Loucy (cell line): ENCODE measurements at regions not wholly inside any gene's neighbourhood (a gene's known extent, or its start where the extent isn't known, plus 50 kb on each side); places are given as distances from the start of the nearest gene placed in this dataset.
"Not testable (repeated sequence)": the region's sequence is repeated elsewhere in the genome, so short reads cannot be mapped to it uniquely, and the experiment has no call there.

ENCODE experiments used
- H2AFZ ChIP-seq: fragments of 200-600 bp; sonication (generic); 2 replicates; pipeline ENCODE4 v1.6.0; 2016; ENCODE audit warnings: antibody characterized with exemption, mild to moderate bottlenecking, low read length, moderate library complexity
- H3F3A ChIP-seq: fragments of 200-600 bp; 2 replicates; pipeline ENCODE4 v1.6.0; 2016; ENCODE audit warnings: antibody characterized with exemption, low read depth, mild to moderate bottlenecking
- H3K27me3 ChIP-seq: fragments of 200-600 bp; sonication (generic); 2 replicates; pipeline ENCODE4 v1.6.1; 2014; ENCODE audit warnings: low read length, mild to moderate bottlenecking; ENCODE audit not compliant: insufficient read depth, poor library complexity, severe bottlenecking
- H3K36me3 ChIP-seq: fragments of 200-600 bp; sonication (generic); 2 replicates; pipeline ENCODE4 v1.6.1; 2016; ENCODE audit warnings: low read length; ENCODE audit not compliant: insufficient read depth
- H3K4me1 ChIP-seq: fragments of 200-600 bp; sonication (generic); 2 replicates; pipeline ENCODE4 v1.5.1; 2014; ENCODE audit warnings: low read length, mild to moderate bottlenecking; ENCODE audit not compliant: insufficient read depth, poor library complexity, severe bottlenecking
- H3K4me2 ChIP-seq: fragments of 200-600 bp; sonication (generic); 2 replicates; pipeline ENCODE4 v1.6.0; 2014; ENCODE audit warnings: antibody characterized with exemption, low read length, low read depth, mild to moderate bottlenecking; ENCODE audit not compliant: poor library complexity, severe bottlenecking
- H3K4me3 ChIP-seq: fragments of 200-600 bp; sonication (generic); 2 replicates; pipeline ENCODE4 v1.5.1; 2014; ENCODE audit warnings: low read length, mild to moderate bottlenecking, mixed read lengths; ENCODE audit not compliant: poor library complexity, severe bottlenecking
- H3K79me2 ChIP-seq: fragments of 200-600 bp; sonication (generic); 2 replicates; pipeline ENCODE4 v1.6.1; 2014; ENCODE audit warnings: low read length; ENCODE audit not compliant: insufficient read depth
- H3K9ac ChIP-seq: fragments of 200-600 bp; sonication (generic); 2 replicates; pipeline ENCODE4 v1.6.0; 2014; ENCODE audit warnings: mild to moderate bottlenecking, low read depth, low read length, moderate library complexity; ENCODE audit not compliant: poor library complexity, severe bottlenecking
- H3K9me2 ChIP-seq: fragments of 200-600 bp; sonication (generic); replicated peaks from 2 replicates; pipeline ENCODE4 v1.6.1; 2016; ENCODE audit warnings: low read depth, low read length, mixed read lengths
- H3K9me3 ChIP-seq: fragments of 200-600 bp; sonication (generic); 2 replicates; pipeline ENCODE4 v1.6.1; 2014; ENCODE audit warnings: mild to moderate bottlenecking, antibody characterized with exemption, low read length, low read depth; ENCODE audit not compliant: insufficient read depth
- H4K20me1 ChIP-seq: fragments of 200-600 bp; sonication (generic); 2 replicates; pipeline ENCODE4 v1.6.0; 2014; ENCODE audit warnings: antibody characterized with exemption, low read length, mild to moderate bottlenecking; ENCODE audit not compliant: insufficient read depth, poor library complexity, severe bottlenecking
- CTCF ChIP-seq: fragments of 200-600 bp; sonication (generic); conservative IDR thresholded peaks from 2 replicates; pipeline ENCODE4 v1.5.1; 2014; ENCODE audit warnings: mild to moderate bottlenecking, antibody characterized with exemption, low read length
- EZH2phosphoT487 ChIP-seq: fragments of 200-600 bp; IDR thresholded peaks from 2 replicates; pipeline ENCODE4 v1.6.1; 2018; ENCODE audit warnings: antibody characterized with exemption, mild to moderate bottlenecking, moderate library complexity, borderline replicate concordance

GRCh38 chr14:87034680-87035079, 958.3 kb downstream of the GALC start:
- Histone ChIP-seq H3K9me2 (no peaks in the 10 kb centered on the region), H3K36me3 (no peaks in the 10 kb centered on the region), H4K20me1 (no peaks in the 10 kb centered on the region), H3K79me2 (no peaks in the 10 kb centered on the region), H3K4me1 (no peaks in the 10 kb centered on the region), H3K4me3 (no peak overlapping the region), H3F3A (no peaks in the 10 kb centered on the region), H3K9me3 (no peaks in the 10 kb centered on the region), H2AFZ (no peak overlapping the region), H3K9ac (no peak overlapping the region), H3K27me3 (no peaks in the 10 kb centered on the region), H3K4me2 (no peak overlapping the region)
- TF ChIP-seq CTCF (no peak), EZH2phosphoT487 (no peak)

GRCh38 chr14:87030197-87030596, 962.8 kb downstream of the GALC start:
- Histone ChIP-seq H3F3A (no peaks in the 10 kb centered on the region), H3K4me1 (no peaks in the 10 kb centered on the region), H3K9ac (no peak overlapping the region), H3K4me3 (no peak overlapping the region), H2AFZ (no peak overlapping the region), H4K20me1 (no peaks in the 10 kb centered on the region), H3K4me2 (no peak overlapping the region), H3K9me3 (no peaks in the 10 kb centered on the region; the same call in 1 of the 2 replicates), H3K79me2 (no peaks in the 10 kb centered on the region), H3K27me3 (no peaks in the 10 kb centered on the region), H3K9me2 (no peaks in the 10 kb centered on the region), H3K36me3 (no peaks in the 10 kb centered on the region)
- TF ChIP-seq EZH2phosphoT487 (no peak), CTCF (no peak)

GRCh38 chr14:87020106-87020505, 972.9 kb downstream of the GALC start:
- not testable (repeated sequence) for H3K36me3 ChIP-seq, H3K4me2 ChIP-seq, H3F3A ChIP-seq, H3K4me3 ChIP-seq, H3K9me3 ChIP-seq, H3K79me2 ChIP-seq, H3K9me2 ChIP-seq, H3K4me1 ChIP-seq, H3K27me3 ChIP-seq, H4K20me1 ChIP-seq, H3K9ac ChIP-seq, H2AFZ ChIP-seq

- H3K9me3 ChIP-seq, result no peaks in the 10 kb centered on the region
- H3K4me1 ChIP-seq, result no peaks in the 10 kb centered on the region
- no peak overlapping the region for H3K9ac ChIP-seq
- H3K79me2 ChIP-seq, result no peaks in the 10 kb centered on the region
- H3F3A ChIP-seq, result no peaks in the 10 kb centered on the region
- no peak for TF ChIP-seq EZH2phosphoT487
- no peak for TF ChIP-seq CTCF
- no peaks in the 10 kb centered on the region for H4K20me1 ChIP-seq
- H3K4me2 ChIP-seq, result no peak overlapping the region
- H3K27me3 ChIP-seq, result no peaks in the 10 kb centered on the region
- H3K4me3 ChIP-seq, result no peak overlapping the region
- H2AFZ ChIP-seq, result no peak overlapping the region
- no peaks in the 10 kb centered on the region for H3K36me3 ChIP-seq
- no peaks in the 10 kb centered on the region for H3K9me2 ChIP-seq
These were observed 974.7 kb downstream of the GALC start for GRCh38 chr14:87018294-87018693.
